Hematopoietic multipotent progenitor cell treated with erythropoietin and hydrocortisone succinate and interleukin-3 and kit ligand, for 8 days (in vitro differentiated cells): ENCODE measurements at regions not wholly inside any gene's neighbourhood (a gene's known extent, or its start where the extent isn't known, plus 50 kb on each side); places are given as distances from the start of the nearest gene placed in this dataset.
"Not testable (repeated sequence)": the region's sequence is repeated elsewhere in the genome, so short reads cannot be mapped to it uniquely, and the experiment has no call there.

Source experiments
- DNase-seq: peaks from one replicate; pipeline ENCODE4 v3.0.0-alpha.2; 2015

DNA sequence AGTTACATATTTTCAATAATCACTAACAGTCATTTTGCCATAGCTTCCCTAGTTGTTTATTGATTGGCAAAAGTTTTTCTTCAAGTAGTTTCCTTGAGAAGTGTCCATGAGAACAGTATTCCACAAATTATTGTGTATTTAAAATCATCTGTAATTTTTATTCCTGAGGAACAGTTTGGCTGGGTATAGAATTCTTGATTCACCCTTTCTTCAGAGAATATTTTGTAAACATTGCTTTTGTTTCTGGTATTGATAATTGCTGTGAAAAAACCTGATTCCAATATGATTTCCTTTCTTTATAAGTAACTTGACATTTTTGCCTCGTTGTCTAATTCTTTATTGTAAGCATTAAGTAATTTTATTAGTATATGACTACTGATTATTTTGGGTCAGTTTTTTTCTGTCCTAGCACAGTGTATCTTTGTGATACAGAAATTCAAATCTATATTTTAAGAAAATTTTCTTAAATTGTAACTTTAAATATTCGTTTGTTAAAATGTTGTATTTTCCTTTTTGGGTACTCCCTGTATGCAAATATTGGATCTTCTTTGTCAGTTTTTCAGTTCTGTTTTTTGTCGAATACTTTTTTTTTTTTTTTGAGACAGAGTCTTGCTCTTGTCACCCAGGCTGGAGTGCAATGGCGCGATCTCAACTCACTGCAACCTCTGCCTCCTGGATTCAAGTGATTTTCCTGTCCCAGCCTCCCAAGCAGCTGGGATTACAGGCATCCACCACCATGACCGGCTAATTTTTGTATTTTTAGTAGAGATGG, 162.0 kb upstream of the ATP2B1 start:
- DNase-seq, result no peak

DNA sequence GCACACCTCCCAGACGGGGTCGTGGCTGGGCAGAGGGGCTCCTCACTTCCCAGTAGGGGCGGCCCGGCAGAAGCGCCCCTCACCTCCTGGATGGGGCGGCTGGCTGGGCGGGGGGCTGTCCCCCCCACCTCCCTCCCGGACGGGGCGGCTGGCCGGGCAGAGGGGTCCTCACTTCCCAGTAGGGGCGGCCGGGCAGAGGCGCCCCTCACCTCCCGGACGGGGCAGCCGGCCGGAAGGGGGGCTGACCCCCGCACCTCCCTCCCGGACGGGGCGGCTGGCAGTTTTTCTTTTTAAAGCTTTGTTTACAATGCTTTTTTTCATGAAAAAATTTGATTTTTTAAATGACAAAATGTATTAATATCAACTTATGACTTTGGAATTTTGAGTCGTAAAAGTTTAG, 159.0 kb upstream of the ATP2B1 start:
- not testable (repeated sequence) for DNase-seq

DNA sequence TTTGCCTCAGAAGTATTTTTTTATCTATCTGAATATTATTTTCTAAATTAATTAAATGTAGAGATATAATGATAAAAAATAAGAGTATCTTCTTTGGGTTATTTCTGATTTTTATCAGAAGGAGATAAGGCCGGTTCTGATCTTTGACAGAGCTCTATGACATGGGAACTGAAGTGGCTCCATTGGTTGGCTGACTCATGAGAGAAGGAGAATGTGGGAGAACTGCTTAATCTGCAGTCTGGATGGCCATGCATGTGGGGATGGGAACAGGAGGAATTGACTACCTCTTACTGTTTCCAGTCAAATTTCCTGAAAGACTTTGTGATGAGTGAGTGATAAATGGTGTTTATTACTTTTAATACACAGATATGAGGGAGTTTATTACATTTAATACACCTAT, 155.8 kb upstream of the ATP2B1 start:
- DNase-seq, result no peak

DNA sequence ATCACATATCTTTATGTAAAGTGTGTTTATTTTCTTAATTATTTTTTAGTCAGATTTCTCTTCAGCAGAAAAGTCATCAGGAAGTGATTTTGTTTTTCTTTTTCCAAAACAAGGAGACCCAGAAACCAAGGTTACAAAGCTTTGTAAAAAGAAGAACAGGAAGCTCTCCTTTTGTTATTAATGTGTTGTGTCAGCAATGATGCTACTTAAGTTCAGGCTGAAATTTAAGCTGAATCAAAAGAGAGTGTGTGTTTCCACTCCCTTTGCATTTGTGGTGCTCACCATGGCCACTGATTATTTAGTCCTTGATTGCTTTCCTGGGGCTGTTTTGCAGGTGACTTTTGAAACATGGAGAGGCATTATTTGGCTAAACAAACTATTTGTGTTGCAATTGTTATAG, 155.3 kb upstream of the ATP2B1 start:
- DNase-seq, result no peak

DNA sequence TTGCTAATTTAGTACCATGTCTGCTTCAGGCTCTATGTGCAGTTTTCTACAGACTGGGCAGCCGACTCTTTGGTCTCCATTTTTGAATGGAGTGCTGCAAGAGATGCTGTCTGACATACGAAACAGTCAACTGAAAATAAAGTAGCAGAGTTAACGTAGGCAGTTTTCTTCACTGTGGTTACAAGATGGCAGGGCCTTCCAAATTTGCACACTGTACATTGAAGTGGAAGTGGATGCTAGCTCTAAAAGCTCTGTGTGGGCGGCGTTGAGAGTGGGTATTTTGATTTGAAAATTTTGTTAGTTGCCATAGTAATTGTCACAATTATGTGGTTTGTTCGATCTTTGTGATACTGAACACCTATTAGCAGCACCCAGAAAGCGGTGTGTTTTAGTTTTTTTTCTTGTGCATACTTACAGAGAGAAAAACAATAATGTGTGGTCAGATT, 154.9 kb upstream of the ATP2B1 start:
- DNase-seq, result no peak

DNA sequence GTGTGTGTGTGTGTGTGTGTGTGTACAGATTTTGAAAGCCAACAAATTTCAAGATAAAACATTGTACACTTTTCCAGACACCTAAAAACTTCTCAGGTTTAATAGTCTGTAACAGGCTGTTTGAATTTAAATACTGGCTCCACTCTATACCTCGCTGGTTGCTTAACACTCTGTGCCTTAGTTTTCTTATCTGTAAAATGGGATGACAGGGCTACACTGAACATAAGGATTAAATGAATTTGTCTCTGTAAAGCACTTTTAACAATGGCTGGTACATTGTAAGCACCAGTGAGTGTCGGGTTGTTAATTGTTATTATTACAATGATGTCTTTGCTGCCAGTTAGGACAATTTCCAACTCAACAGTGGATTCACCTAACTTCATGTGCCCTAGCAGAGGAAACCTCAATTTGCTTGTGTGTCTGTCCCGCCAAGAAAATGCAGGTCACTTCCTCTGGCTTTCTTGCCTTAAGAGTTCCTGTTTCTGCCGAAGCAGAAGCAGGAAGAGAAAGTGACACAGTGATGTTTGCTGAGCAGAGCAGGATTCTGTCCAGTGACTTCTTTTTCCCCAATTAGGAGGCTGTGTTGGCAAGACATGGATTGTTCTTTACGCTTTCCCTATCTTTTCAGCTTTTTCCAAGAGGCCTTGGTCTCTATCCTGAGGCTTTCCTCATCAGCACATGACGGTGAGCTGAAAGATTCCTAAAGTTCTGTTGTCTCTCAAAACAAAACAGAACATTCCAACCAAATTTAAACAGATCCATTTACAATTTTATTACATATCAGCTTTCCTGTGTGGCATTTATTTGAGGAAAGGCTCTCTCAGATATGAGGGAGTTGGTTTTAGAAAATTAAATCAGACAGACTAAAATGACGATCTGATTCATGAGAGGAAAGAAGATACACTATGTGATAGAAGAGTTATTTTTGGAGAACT, 154.1 kb upstream of the ATP2B1 start:
- peak; percentile 18 for DNase-seq

DNA sequence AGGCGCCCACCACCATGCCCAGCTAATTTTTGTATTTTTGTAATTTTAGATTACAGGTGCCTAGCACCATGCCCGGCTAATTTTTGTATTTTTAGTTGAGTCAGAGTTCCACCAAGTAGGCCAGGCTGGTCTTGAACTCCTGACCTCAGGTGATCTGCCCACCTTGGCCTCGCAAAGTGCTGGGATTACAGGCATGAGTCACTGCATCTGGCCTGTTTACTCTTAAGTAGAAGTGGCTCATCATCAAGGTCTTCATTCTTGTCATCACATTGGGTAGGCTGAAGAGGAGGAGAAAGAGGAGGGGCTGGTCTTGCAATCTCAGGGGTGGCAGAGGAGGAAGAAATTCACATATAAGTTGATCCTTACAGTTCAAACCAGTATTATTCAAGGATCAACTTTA, 152.4 kb upstream of the ATP2B1 start:
- no peak for DNase-seq

DNA sequence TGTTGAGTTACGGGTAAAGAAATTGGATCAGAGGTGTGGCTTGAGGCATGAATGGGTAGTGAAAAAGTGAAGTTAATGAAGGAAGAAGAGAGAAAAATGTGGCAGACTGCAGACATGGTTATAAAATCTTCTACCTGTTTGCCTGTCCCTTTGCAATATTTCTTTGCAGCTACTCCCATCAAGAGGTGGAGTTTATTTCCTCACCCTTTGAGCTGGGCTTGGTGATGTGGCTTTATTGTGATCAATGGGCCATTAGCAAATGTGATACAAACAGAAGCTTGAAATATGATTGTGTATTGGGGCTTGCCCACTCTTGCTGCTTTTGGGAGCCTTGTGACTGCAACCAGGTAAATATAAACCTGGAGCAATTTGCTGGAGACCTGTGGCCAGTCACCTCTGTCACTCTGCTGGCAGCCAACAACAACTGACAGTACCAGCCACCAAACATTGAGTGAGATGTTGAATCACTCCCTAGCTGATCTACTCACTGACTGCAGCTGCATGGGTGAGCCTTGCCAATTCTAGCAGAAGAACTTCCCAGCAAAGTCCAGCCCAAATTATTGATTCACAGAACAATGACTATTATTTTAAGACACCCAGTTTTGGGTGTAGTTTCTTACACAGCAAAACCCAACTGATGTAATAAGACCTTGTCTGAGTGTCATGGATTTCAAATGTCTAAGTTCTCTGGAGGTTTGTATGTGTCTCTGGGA, 151.0 kb upstream of the ATP2B1 start:
- no peak for DNase-seq

DNA sequence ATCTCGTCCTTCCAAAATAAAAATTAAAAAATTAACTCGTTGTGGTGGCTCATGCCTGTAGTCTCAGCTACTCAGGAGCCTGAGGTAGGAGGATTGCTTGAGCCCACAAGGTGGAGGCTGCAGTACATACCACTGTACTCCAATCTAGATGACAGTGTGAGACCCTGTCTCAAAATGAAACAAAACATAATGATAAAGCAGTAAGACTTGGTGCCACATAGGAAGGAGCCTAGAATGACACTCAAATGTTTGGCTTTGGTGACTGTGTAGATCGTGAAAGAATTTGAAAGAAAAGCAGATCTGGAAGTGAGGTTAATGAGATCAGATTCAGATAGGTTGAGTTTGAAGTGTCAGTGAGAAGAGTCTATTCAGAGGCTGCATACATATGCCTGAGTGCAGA, 150.1 kb upstream of the ATP2B1 start:
- no peak for DNase-seq

DNA sequence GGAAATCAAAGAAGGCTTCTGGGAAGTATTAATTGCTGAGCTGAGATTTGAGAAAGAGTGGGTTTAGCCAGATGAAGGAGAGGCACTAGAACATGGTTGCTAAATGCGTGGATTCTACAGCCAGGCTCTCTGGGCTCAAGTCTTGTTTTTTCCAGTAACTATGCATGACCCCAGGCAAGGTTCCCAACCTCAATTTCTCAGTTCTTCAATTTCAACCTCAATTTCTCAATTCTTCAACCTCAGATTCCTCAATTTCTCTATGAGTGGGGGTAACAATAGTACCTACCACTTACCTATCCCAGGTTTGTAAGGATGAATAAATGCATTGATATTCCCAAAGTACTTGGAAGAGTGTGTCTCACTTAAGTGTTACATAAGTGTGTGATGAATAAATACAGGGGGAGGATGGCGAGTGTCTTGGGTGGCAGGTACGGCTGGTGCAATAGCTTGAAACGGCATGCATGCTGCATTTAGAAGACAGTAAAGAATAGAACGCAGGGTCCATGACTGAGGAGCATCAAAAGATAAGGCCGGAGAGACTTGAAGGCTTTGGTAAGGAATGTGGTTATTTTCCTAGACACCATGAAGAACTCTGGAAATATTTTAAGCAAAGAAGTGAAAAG, 149.1 kb upstream of the ATP2B1 start:
- DNase-seq, result no peak

DNA sequence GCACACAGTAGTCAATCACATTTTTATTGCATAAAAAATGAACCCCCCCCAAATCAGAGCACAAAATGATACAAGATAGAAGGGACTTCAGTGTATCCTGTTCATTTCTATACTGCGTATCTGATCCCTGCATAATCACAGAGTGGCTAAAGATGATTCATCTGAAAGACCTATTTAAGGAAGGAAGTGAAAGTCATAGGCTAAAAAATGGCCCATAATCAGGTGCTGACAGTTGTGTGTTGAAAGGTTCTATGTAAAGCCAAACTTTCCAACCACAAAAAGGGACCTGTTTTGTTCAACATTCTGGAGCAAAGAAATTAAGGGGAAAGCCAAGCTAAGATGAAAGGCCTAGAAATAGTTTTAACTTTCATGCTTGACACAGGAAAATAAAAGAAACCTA, 147.8 kb upstream of the ATP2B1 start:
- DNase-seq, result peak; percentile 5

DNA sequence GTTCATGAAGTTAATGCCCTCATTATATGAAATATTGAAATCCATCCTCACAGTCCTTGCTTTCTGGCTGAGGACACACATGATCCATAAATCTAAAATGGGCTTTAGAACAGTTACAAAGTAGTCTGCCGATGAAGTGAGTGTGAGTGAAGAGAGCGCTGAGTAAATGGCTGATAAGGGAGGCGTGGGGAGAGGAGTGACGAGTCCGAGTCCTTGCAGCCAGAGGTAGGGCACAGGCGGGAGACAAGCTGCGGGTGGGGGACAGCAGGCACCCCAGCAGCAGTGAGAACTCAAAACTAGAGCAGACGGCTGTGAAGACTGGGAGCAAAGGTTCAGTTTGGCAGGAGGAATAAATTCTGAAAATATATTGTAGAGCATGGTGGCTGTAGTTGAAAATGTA, 140.1 kb upstream of the ATP2B1 start:
- DNase-seq, result no peak

DNA sequence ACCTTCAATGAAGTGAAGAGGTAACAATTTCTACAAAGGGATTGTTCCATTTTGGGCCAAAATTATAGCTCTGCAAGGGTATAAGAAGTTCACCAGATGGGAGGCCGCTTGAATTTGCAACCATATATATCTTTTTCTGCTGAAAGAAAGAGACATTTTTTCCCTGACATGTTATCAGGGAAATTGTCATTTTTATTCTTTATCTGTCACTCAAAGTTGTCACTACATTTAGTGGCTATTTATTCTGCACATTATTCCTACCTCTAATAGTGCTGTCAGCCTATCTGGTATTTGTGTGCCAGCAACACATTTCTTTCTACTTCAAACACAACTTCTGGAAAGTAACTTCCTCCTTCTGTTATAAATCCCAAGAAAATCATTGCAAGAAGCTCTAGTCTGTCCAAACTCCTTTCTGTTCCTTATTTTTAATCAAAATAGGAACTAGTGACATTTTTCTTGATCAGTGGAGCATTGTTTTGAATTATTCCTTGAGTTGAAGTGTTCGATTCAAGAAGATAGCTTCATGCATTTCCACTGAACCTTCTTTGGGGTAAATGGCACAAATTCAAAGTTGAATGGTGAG, 137.9 kb upstream of the ATP2B1 start:
- no peak for DNase-seq

DNA sequence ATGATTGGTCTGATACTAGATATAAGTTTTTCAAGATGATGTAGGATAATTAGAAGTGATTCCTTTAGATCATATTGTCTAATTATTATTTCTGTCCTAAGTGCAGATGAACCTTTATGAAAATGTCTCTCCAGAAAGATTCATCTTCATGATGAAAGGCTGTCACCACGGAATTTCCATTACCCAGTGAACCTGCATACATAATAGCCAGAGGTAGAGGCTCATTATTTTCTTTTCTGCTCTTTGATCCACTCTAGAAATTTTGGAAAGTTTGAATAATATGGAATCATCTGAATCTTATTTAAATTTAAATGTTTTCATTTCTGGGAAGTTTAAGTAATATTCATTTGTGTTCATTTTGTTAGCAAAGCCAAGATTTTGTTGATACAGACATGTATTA, 137.1 kb upstream of the ATP2B1 start:
- no peak for DNase-seq

DNA sequence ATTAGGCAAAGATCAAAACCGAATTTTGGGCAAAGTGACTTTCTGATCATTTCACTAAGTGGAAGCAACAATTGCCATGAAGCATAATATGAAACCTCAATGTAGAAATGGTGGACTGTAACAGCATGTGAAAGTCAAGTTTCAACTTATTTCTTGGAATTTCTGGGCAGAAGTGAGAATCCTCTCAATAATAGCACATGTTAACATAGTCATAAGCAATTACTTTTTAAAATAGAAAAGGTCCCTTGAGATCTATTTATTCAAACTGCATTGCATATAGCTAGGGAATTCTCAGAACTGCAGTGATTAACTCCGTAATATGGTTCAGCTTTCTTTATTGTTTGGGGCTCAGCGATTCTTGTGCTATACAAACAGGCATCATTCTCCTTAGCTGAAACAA, 136.7 kb upstream of the ATP2B1 start:
- DNase-seq, result no peak

DNA sequence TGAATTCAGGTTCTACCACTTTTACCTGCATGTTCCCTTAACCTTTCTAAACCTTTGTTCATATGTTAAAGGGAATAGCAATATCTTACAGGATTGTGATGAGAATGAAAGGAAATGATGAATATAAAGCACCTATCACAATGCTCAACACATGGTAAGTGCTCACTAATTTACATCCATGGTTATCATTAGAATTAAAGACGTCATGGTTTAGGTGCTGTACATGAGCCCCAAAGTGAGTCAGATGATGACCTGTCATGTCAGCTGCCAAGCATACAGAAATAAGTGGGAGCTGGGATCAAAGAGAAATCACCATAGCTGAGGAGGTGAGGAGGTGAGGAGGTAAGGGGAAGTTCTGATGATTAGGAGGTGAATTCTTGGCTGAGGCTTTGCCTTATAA, 135.9 kb upstream of the ATP2B1 start:
- no peak for DNase-seq

DNA sequence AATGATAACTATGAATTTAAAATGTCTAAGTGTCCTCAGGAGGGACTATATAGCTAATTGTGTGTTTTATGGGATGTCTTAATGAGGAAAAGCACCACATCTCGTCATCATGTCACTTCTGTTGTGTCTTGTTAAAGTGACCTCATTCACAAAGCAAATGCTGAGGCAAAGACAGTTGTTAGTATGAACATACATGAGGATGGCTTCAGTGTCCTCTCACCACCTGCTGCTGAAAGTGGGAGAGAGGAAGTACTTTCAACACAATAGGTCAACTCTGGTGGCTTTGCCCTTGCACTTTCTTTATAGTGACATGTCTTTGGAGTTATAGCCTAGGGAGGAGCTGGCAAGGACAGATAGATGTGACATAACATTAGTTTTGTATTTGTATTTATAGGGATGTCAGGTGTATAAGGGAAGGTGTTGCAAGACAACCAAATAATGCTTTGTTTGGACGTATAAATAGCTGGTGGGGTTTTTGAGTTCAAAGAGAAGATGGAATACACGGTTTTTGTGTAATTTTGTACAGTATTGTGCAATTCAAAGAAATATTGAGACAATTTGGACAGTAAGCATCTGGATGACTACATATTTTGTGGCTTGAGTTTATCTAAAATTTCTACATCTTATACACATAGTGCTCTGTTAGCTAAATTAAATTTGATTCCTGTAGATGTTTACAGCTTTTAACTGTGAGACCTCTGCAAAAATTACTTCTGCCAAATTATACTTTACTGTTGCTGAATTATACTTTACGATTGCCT, 131.7 kb upstream of the ATP2B1 start:
- DNase-seq, result no peak

DNA sequence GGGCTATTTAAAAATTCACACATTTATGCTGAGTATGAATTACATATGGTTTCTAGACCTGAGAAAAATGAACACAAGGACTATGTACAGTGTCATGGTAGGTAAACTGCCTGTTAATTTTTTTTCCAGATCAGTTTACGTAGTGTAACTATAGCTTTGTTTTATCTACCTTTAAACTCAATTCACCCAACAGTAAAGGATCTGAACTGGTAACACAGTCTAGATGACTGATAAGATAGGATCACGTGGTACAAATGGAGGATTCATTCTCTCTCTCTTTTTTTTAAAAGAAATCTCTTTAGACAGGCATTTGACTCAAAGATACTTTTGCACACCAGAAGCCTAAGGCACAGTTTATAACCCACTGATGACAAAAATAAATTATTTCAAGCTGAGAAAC, 130.8 kb upstream of the ATP2B1 start:
- DNase-seq, result no peak

DNA sequence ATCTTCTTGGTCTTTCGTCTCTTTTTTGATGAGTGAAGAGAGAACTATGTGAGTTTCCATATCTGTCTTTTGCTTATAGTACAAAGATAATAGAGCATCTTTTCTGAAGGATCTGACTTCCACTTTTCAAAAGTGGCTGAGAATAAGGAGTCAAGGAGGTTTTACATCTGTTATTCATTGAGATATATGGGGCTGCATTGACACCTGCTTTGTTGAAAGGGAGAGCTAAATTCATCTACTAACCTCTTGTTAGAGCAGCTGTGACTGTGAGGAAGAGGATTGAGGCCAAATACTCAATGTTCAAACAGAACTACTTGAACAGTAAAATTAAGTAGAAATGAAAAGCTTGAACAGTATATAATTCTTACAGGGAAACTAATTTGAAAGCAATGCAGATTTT, 130.2 kb upstream of the ATP2B1 start:
- DNase-seq, result no peak

DNA sequence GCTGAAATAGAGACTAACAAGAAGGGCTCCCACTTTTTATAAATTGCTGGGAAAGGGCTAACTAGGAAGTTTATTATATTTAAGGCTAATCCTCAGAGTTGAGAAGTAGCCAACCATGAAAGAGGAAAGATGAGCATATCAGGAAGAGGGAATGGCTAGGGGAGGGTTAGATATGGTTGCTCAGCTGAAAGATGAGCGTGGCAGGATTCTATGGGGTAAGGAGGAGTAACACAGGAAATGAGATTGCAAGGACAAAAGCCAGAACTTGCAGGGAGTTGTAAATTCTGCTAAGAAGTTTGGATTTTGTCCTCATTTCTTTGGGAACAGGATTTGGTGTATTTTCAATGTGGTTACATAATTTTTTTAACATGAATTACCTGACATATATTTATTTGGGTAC, 127.4 kb upstream of the ATP2B1 start:
- no peak for DNase-seq

DNA sequence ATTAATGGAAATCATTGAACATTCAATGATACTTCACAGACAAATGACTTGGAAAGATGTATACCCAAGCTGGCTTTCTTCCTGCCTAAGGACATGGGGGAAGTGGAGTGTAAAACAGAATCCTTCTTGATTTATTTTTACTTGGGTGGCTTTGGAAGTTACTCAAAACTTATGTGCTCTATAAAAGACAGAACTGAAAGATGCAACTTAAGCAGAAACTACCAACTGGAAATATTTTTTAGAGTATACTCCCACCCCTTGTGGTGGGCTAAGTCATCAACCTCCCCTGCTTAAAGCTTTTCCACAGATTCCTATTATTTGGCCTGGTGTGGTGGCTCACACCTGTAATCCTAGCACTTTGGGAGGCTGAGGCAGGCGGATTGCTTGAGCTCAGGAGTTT, 126.0 kb upstream of the ATP2B1 start:
- no peak for DNase-seq
